Activated naive CD4-positive, alpha-beta T cell treated with anti-CD3 and anti-CD28 coated beads, Interleukin-2, amount 50 U/mL, for 72 hours (primary cell): ENCODE measurements at regions not wholly inside any gene's neighbourhood (a gene's known extent, or its start where the extent isn't known, plus 50 kb on each side); places are given as distances from the start of the nearest gene placed in this dataset.

Source experiments
- ATAC-seq, 2 donors: fragments of 150-1000 bp; cut with Tn5 transposase; 2 replicates each; pipeline ENCODE4 v1.10.0; 2021; ENCODE audit warnings: mild to moderate bottlenecking in 2 of 2, moderate library complexity in 2 of 2
- DNase-seq, 2 donors: peaks; one replicate each; pipeline ENCODE4 v3.0.0; 2021 to 2022; ENCODE audit warnings: low spot score in 2 of 2
- H3K27ac Mint-ChIP-seq, 2 donors: one replicate each; pipeline ENCODE4 v1.8.0; 2022; ENCODE audit warnings: mild to moderate bottlenecking in 2 of 2, mixed read lengths in 2 of 2
- H3K36me3 Mint-ChIP-seq, 2 donors: one replicate each; pipeline ENCODE4 v1.8.0; 2022; ENCODE audit warnings: mixed read lengths in 2 of 2
- H3K9me3 Mint-ChIP-seq, 2 donors: one replicate each; pipeline ENCODE4 v1.8.0; 2022; ENCODE audit warnings: mixed read lengths in 2 of 2

DNA sequence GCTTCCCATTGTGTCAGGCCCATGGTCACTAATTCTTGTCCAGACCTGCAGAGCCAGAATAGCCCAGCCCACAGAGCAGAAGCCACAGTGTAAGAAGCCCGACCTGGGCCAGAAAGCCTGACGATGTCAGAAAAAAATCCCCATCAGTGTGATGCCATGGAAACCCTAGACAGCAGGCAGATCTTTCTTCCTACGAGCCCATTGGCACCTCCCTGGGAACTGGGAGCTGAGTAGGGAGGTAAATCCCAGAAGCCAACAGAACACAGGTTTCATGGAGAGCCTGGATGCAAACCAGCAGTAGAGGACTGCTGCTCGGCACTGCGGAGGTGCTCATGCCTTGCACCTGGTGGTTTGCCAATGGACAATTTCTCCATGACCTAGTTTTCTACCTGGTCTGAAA is 82.2 kb upstream of the SLC22A16 start:
- Mint-ChIP-seq H3K9me3 (peaks cover 0 to 19% of the 10 kb centered on the region in 2 donors), H3K27ac (no peak overlapping the region), H3K36me3 (peaks cover 0 to 4% of the 10 kb centered on the region in 2 donors)
- DNase-seq (no peak), ATAC-seq (no peak)

DNA sequence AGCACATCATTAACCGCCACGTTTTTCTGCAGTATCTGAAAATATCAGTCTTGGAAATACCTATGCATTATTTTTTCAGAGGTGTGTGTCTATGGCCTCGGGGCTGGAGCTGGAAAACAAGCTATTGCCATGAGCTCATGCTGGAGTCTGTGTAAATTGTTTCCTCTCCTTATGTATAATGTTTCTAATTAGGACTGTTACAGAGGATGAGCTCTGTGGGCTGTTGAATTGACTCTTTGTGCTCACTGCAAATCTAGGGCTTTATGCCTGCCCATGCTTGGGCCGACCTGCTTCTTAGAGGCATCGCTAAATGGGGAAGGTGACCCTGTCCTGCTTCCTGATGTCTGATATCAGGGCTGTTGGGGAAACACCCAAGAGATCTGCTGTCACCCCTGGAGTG is 80.8 kb upstream of the SLC22A16 start:
- ATAC-seq: no peak
- Mint-ChIP-seq H3K36me3 (peaks cover 6% of the 10 kb centered on the region in 2 donors), H3K9me3 (peaks cover 0 to 13% of the 10 kb centered on the region in 2 donors), H3K27ac (no peak overlapping the region)
- no peak for DNase-seq

GRCh38 chr6:110556317-110557110 is 80.1 kb upstream of the SLC22A16 start:
- ATAC-seq (no peak), DNase-seq (no peak)
- H3K36me3 Mint-ChIP-seq: peaks cover 6 to 12% of the 10 kb centered on the region in 2 donors
- H3K27ac Mint-ChIP-seq: no peak overlapping the region
- H3K9me3 Mint-ChIP-seq: peaks cover 0 to 14% of the 10 kb centered on the region in 2 donors

GRCh38 chr6:110554966-110555460 is 78.6 kb upstream of the SLC22A16 start:
- Mint-ChIP-seq H3K36me3 (peaks cover 6 to 15% of the 10 kb centered on the region in 2 donors), H3K9me3 (peaks cover 0 to 21% of the 10 kb centered on the region in 2 donors), H3K27ac (no peak overlapping the region)
- ATAC-seq: no peak
- no peak for DNase-seq

DNA sequence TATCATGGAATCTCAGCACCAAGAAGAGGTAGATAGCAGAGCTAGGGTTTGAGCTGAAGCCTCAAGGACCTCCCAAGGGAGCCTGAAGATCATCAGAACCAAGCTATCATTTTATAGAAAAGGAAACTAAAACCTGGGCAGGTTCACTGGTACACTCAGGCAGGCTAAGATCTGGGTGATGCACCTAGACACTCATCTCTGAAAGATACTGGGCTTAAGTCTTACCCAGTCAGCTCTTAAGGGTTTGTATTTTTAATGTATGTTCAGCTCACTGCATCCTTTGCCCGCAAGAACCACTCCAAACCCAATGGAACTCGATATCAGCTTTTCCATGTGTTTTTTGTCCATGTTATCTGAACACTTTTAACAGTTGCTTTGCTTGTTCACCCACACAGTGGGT is 78.0 kb upstream of the SLC22A16 start:
- DNase-seq (no peak), ATAC-seq (no peak)
- Mint-ChIP-seq H3K9me3 (peaks cover 0 to 21% of the 10 kb centered on the region in 2 donors), H3K27ac (no peak overlapping the region), H3K36me3 (peaks cover 6 to 15% of the 10 kb centered on the region in 2 donors)

DNA sequence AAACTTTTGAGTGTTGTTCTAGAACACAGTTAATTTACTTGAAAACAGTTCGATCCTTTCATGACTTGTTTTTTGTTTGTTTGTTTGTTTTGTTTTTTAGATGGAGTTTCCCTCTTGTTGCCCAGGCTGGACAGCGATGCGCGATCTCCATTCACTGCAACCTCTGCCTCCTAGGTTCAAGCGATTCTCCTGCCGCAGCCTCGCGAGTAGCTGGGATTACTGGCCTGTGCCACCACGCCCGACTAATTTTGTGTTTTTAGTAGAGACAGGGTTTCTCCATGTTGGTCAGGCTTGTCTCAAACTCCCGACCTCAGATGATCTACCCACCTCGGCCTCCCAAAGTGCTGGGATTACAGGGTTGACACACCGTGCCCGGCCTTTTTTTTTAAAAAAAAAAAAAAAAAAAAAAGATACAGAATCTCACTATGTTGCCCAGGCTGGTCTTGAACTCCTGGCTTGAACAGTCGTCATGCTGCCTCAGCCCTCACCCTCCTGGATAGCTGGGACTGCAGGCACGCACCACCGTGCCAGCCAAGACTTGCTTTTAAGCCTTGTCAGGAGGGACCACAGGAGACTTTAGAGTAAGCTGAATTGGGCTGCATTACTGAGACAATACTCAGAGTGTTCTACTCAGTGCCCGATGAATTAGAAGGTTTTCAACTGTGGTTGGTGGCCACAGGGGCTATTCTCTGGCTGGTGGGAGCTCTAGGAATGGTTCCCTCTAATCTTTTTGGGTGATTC is 76.7 kb upstream of the SLC22A16 start:
- peaks cover 0 to 21% of the 10 kb centered on the region in 2 donors for H3K9me3 Mint-ChIP-seq

DNA sequence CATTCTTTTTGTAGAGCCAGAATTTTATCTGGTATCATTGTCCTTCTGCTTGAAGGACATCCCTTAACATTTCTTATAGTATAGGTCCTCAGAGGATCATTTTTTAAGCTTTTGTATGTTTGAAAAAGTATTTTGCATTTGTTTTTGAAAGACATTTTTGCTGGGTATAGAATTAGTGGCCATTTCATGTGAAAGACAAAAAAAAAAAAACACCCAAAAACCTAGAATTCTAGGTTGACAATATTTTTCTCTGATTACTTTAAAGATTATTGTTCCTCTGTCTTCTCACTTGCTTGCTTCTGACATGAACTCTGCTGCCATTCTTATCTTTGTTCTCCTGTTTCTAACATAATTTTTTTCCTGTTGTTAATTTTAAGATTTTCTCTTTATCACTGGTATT is 75.7 kb upstream of the SLC22A16 start:
- DNase-seq (no peak), ATAC-seq (no peak)
- Mint-ChIP-seq H3K36me3 (peaks cover 6 to 15% of the 10 kb centered on the region in 2 donors), H3K9me3 (peaks cover 0 to 21% of the 10 kb centered on the region in 2 donors), H3K27ac (no peak overlapping the region)

More for the DNA sequence above, 76.7 kb upstream of the SLC22A16 start:
- Mint-ChIP-seq H3K27ac (peak overlapping the region in 1 of 2 donors; percentile 9), H3K36me3 (peaks cover 6 to 15% of the 10 kb centered on the region in 2 donors)
- ATAC-seq (no peak), DNase-seq (no peak)

GRCh38 chr6:110551088-110551487 is 74.7 kb upstream of the SLC22A16 start:
- DNase-seq (no peak), ATAC-seq (no peak)
- Mint-ChIP-seq H3K27ac (no peak overlapping the region), H3K36me3 (peaks cover 6 to 15% of the 10 kb centered on the region in 2 donors), H3K9me3 (peaks cover 0 to 26% of the 10 kb centered on the region in 2 donors)

GRCh38 chr6:110550353-110550752 is 73.9 kb upstream of the SLC22A16 start:
- ATAC-seq (no peak), DNase-seq (no peak)
- Mint-ChIP-seq H3K27ac (no peak overlapping the region), H3K9me3 (peaks cover 0 to 26% of the 10 kb centered on the region in 2 donors), H3K36me3 (peaks cover 6 to 15% of the 10 kb centered on the region in 2 donors)

DNA sequence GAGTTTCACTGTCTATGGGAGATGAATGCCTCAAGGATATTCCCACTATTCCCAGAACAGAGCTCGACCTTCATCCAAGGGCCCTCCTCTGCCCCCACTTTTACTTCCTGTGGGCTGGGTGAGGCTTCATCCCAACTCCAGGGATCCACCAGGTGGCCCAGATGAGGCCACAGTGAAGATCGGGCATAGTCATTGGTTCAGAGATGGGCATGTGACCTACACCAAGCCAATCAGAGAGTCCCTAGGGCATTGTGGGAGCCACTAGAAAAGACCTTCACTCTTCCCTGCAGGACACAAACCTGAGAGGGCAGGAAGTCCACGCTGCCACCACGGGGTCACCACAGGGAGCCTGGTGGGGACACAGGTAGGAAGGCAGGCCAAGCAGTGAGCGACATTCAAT is 72.9 kb upstream of the SLC22A16 start:
- Mint-ChIP-seq H3K9me3 (peaks cover 0 to 22% of the 10 kb centered on the region in 2 donors), H3K36me3 (peaks cover 6 to 15% of the 10 kb centered on the region in 2 donors), H3K27ac (no peak overlapping the region)
- ATAC-seq (no peak), DNase-seq (no peak)

GRCh38 chr6:110548110-110548847 is 71.9 kb upstream of the SLC22A16 start:
- H3K27ac Mint-ChIP-seq: no peak overlapping the region
- H3K36me3 Mint-ChIP-seq: peaks cover 6 to 15% of the 10 kb centered on the region in 2 donors
- DNase-seq: no peak
- no peak for ATAC-seq
- H3K9me3 Mint-ChIP-seq: peaks cover 0 to 22% of the 10 kb centered on the region in 2 donors

DNA sequence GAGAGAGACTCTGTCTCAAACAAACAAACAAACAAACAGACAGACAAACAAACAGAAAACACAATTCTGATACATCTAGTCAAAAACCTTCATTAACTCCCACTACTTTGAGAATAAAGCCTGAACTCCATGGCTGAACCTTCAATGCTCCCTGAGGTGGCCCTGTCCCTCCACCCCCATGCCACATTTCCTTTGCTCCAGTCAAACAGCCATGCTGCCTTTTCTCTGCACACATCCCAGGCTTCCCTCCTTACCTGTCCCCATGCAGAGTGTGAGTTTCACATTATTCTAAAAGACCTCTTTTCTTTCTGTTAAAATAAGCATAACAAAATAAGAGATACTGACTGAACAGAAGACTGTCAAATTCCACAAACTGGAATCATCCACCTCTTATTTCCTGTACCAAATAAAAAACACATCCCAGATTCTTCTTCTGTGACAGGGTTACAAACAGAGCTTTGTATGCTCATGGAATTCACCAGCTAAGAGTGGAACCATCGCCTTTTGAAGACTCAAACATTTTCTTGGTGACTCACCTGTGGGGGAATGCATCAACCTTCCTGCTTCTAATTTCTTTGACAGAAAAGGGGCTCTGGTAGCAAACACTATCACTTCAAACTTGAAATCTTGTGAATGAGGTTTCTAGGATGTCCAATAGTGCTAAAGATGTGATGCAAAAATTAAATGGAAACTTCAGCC is 71.0 kb upstream of the SLC22A16 start:
- Mint-ChIP-seq H3K36me3 (peaks cover 2 to 12% of the 10 kb centered on the region in 2 donors), H3K27ac (no peak overlapping the region), H3K9me3 (peaks cover 0 to 21% of the 10 kb centered on the region in 2 donors)
- ATAC-seq (no peak), DNase-seq (no peak)

- DNase-seq: no peak
- ATAC-seq: no peak
- no peak overlapping the region for H3K27ac Mint-ChIP-seq
- no peaks in the 10 kb centered on the region for H3K36me3 Mint-ChIP-seq
- H3K9me3 Mint-ChIP-seq: peaks cover 0 to 9% of the 10 kb centered on the region in 2 donors
These were observed 68.9 kb upstream of the SLC22A16 start for GRCh38 chr6:110545081-110545872.

DNA sequence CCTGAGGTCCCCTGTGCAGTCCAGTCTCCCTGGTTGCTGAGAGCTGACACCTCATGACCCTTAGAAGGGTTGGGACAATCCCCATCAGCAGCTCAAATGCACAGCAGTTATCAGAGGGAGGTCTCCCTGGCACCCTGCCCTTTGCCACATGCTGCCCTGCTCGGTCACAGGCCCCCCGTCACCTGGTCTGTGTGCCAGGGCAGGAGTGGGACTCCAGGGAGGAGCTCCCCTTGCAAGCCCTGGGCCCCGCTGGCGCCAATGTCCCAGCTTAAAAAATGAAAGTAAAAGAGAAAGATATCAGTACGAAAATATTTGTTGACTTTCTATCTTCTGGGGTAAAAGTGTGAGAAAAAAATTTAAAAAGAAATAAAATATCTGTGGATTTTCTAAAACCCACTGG is 68.1 kb upstream of the SLC22A16 start:
- Mint-ChIP-seq H3K27ac (no peak overlapping the region), H3K9me3 (peaks cover 3 to 14% of the 10 kb centered on the region in 2 donors), H3K36me3 (peaks cover 0 to 5% of the 10 kb centered on the region in 2 donors)
- no peak for ATAC-seq
- DNase-seq: no peak

DNA sequence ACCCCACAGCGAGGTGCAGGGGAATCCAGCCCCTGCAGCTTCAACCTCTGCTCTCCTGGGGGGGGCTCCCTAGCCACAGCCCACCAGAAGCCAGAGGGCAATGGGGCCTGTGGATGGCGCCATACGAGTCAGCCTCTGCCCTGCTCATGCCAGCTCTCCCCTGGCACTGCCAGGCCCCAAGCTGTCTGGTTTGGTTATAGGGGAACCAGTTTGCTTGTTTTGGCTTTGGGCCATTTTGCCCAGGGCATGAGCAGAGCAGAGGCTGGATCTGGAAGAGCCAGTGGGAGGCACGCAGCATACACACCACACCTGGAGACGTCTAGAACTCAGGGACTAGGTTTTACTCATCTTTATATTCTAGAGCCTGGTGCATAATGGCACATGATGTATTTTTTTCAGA is 66.7 kb upstream of the SLC22A16 start:
- peaks cover 0 to 12% of the 10 kb centered on the region in 2 donors for H3K36me3 Mint-ChIP-seq
- DNase-seq: no peak
- H3K27ac Mint-ChIP-seq: peak overlapping the region in 1 of 2 donors; percentile 18
- H3K9me3 Mint-ChIP-seq: peaks cover 8 to 18% of the 10 kb centered on the region in 2 donors
- ATAC-seq: no peak
